Activated CD8-positive, alpha-beta T cell treated with anti-CD3 and anti-CD28 coated beads, Interleukin-2, amount 10 ng/mL, durations not matched to agents 7 days and 5 days (primary cell): ENCODE measurements at regions not wholly inside any gene's neighbourhood (a gene's known extent, or its start where the extent isn't known, plus 50 kb on each side); places are given as distances from the start of the nearest gene placed in this dataset.
"Not testable (repeated sequence)": the region's sequence is repeated elsewhere in the genome, so short reads cannot be mapped to it uniquely, and the experiment has no call there.

ENCODE experiments used
- ATAC-seq: fragments of 150-1000 bp; cut with Tn5 transposase; one replicate; pipeline ENCODE4 v1.10.0; 2021; ENCODE audit warnings: moderate library complexity
- CTCF ChIA-PET: fragments of 350-600 bp; sonication (Branson Sonifier 250); formaldehyde crosslinking; loops from one replicate; lab custom pipeline; 2021; ENCODE audit warnings: antibody characterized with exemption; lab: Charles Lee
- POLR2A ChIA-PET: fragments of 350-600 bp; sonication (Branson Sonifier 250); formaldehyde crosslinking; loops from one replicate; lab custom pipeline; 2021; ENCODE audit warnings: antibody characterized with exemption; lab: Charles Lee
- DNase-seq: peaks from one replicate; pipeline ENCODE4 v3.0.0-alpha.2; 2020
- H3K27ac Mint-ChIP-seq: one replicate; pipeline ENCODE4 v1.8.0; 2021; ENCODE audit warnings: mild to moderate bottlenecking, mixed read lengths
- H3K27me3 Mint-ChIP-seq: one replicate; pipeline ENCODE4 v1.8.0; 2021; ENCODE audit warnings: low read depth, mixed read lengths
- H3K36me3 Mint-ChIP-seq: one replicate; pipeline ENCODE4 v1.8.0; 2021; ENCODE audit warnings: low read depth, mixed read lengths
- H3K4me1 Mint-ChIP-seq: one replicate; pipeline ENCODE4 v1.8.0; 2021; ENCODE audit warnings: low read depth, mixed read lengths
- H3K4me3 Mint-ChIP-seq: one replicate; pipeline ENCODE4 v1.8.0; 2021; ENCODE audit warnings: mild to moderate bottlenecking, mixed read lengths
- H3K9me3 Mint-ChIP-seq: one replicate; pipeline ENCODE4 v1.8.0; 2022; ENCODE audit warnings: mixed read lengths; ENCODE audit not compliant: insufficient read depth

- H3K9me3 Mint-ChIP-seq, H3K4me1 Mint-ChIP-seq, H3K36me3 Mint-ChIP-seq, CTCF ChIA-PET, H3K27me3 Mint-ChIP-seq, ATAC-seq, DNase-seq, H3K4me3 Mint-ChIP-seq, POLR2A ChIA-PET, H3K27ac Mint-ChIP-seq: not testable (repeated sequence)
These were observed 51.5 kb upstream of the CDC42EP3 start for GRCh38 chr2:37722971-37723370.

GRCh38 chr2:37730037-37730818 lies 58.8 kb upstream of the CDC42EP3 start:
- Mint-ChIP-seq H3K27me3 (no peaks in the 10 kb centered on the region), H3K4me3 (no peak overlapping the region), H3K4me1 (no peaks in the 10 kb centered on the region), H3K9me3 (peaks cover 3% of the 10 kb centered on the region), H3K36me3 (peaks cover 2% of the 10 kb centered on the region), H3K27ac (no peak overlapping the region)
- CTCF ChIA-PET = no interaction called here
- DNase-seq (no peak), ATAC-seq (no peak)
- POLR2A ChIA-PET = no interaction called here

GRCh38 chr2:37732412-37732811 lies 61.0 kb upstream of the CDC42EP3 start:
- ATAC-seq, H3K27ac Mint-ChIP-seq, H3K9me3 Mint-ChIP-seq, H3K36me3 Mint-ChIP-seq, H3K4me1 Mint-ChIP-seq, DNase-seq, H3K27me3 Mint-ChIP-seq, H3K4me3 Mint-ChIP-seq, CTCF ChIA-PET, POLR2A ChIA-PET: not testable (repeated sequence)

- H3K4me1 Mint-ChIP-seq = no peaks in the 10 kb centered on the region
- POLR2A ChIA-PET = no interaction called here
- CTCF ChIA-PET = no interaction called here
- no peak for ATAC-seq
- no peak for DNase-seq
- H3K27ac Mint-ChIP-seq = no peak overlapping the region
- no peak overlapping the region for H3K4me3 Mint-ChIP-seq
- H3K27me3 Mint-ChIP-seq = no peaks in the 10 kb centered on the region
- H3K36me3 Mint-ChIP-seq = peaks cover 2% of the 10 kb centered on the region
- H3K9me3 Mint-ChIP-seq = peaks cover 3% of the 10 kb centered on the region
These were observed 61.8 kb upstream of the CDC42EP3 start for GRCh38 chr2:37733251-37733650.

- H3K36me3 Mint-ChIP-seq, H3K27ac Mint-ChIP-seq, POLR2A ChIA-PET, H3K4me1 Mint-ChIP-seq, DNase-seq, H3K27me3 Mint-ChIP-seq, CTCF ChIA-PET, H3K9me3 Mint-ChIP-seq, ATAC-seq, H3K4me3 Mint-ChIP-seq: not testable (repeated sequence)
These were observed 62.5 kb upstream of the CDC42EP3 start for GRCh38 chr2:37733955-37734354.

GRCh38 chr2:37734891-37735523 lies 63.6 kb upstream of the CDC42EP3 start:
- DNase-seq, CTCF ChIA-PET, H3K4me3 Mint-ChIP-seq, H3K9me3 Mint-ChIP-seq, POLR2A ChIA-PET, ATAC-seq, H3K27me3 Mint-ChIP-seq, H3K4me1 Mint-ChIP-seq, H3K36me3 Mint-ChIP-seq, H3K27ac Mint-ChIP-seq: not testable (repeated sequence)

- ATAC-seq, CTCF ChIA-PET, H3K36me3 Mint-ChIP-seq, POLR2A ChIA-PET, H3K4me1 Mint-ChIP-seq, H3K27ac Mint-ChIP-seq, H3K4me3 Mint-ChIP-seq, DNase-seq, H3K27me3 Mint-ChIP-seq, H3K9me3 Mint-ChIP-seq: not testable (repeated sequence)
These were observed 64.1 kb upstream of the CDC42EP3 start for GRCh38 chr2:37735524-37735910.

GRCh38 chr2:37737507-37737906 lies 66.1 kb upstream of the CDC42EP3 start:
- ATAC-seq (no peak), DNase-seq (no peak)
- no peaks in the 10 kb centered on the region for H3K36me3 Mint-ChIP-seq
- no peak overlapping the region for H3K4me3 Mint-ChIP-seq
- H3K27me3 Mint-ChIP-seq = no peaks in the 10 kb centered on the region
- CTCF ChIA-PET = no interaction called here
- H3K27ac Mint-ChIP-seq = no peak overlapping the region
- H3K4me1 Mint-ChIP-seq = no peaks in the 10 kb centered on the region
- POLR2A ChIA-PET = no interaction called here
- no peaks in the 10 kb centered on the region for H3K9me3 Mint-ChIP-seq

- ATAC-seq = no peak
- ChIA-PET POLR2A (no interaction called here), CTCF (no interaction called here)
- DNase-seq = no peak
- no peaks in the 10 kb centered on the region for H3K27me3 Mint-ChIP-seq
- no peak overlapping the region for H3K4me3 Mint-ChIP-seq
- no peaks in the 10 kb centered on the region for H3K4me1 Mint-ChIP-seq
- no peaks in the 10 kb centered on the region for H3K9me3 Mint-ChIP-seq
- no peak overlapping the region for H3K27ac Mint-ChIP-seq
- H3K36me3 Mint-ChIP-seq = no peaks in the 10 kb centered on the region
These were observed 66.9 kb upstream of the CDC42EP3 start for GRCh38 chr2:37738266-37738885.

- Mint-ChIP-seq H3K4me3 (no peak overlapping the region), H3K9me3 (no peaks in the 10 kb centered on the region), H3K27me3 (no peaks in the 10 kb centered on the region), H3K36me3 (no peaks in the 10 kb centered on the region), H3K27ac (no peak overlapping the region), H3K4me1 (no peaks in the 10 kb centered on the region)
- DNase-seq (no peak), ATAC-seq (no peak)
- ChIA-PET POLR2A (no interaction called here), CTCF (no interaction called here)
These were observed 67.7 kb upstream of the CDC42EP3 start for GRCh38 chr2:37739153-37739552.

GRCh38 chr2:37740164-37740739 lies 68.8 kb upstream of the CDC42EP3 start:
- Mint-ChIP-seq H3K9me3 (no peaks in the 10 kb centered on the region), H3K4me1 (no peaks in the 10 kb centered on the region), H3K27ac (no peak overlapping the region), H3K27me3 (no peaks in the 10 kb centered on the region), H3K36me3 (no peaks in the 10 kb centered on the region), H3K4me3 (no peak overlapping the region)
- POLR2A ChIA-PET = no interaction called here
- ATAC-seq = no peak
- no peak for DNase-seq
- CTCF ChIA-PET = interaction anchor here (1.4 kb wide), 1 partner anchor 100 kb away, joined by 3 read pairs; no protein-coding TSS in a partner anchor

- no peak overlapping the region for H3K27ac Mint-ChIP-seq
- no peak for ATAC-seq
- ChIA-PET CTCF (no interaction called here), POLR2A (no interaction called here)
- H3K4me1 Mint-ChIP-seq = no peaks in the 10 kb centered on the region
- no peak for DNase-seq
- no peaks in the 10 kb centered on the region for H3K36me3 Mint-ChIP-seq
- no peaks in the 10 kb centered on the region for H3K9me3 Mint-ChIP-seq
- no peak overlapping the region for H3K4me3 Mint-ChIP-seq
- no peaks in the 10 kb centered on the region for H3K27me3 Mint-ChIP-seq
These were observed 70.8 kb upstream of the CDC42EP3 start for GRCh38 chr2:37742286-37742685.
